HepG2 (cell line): ENCODE measurements at regions not wholly inside any gene's neighbourhood (a gene's known extent, or its start where the extent isn't known, plus 50 kb on each side); places are given as distances from the start of the nearest gene placed in this dataset.

Source experiments
- ARID5B ChIP-seq: IDR thresholded peaks from 2 replicates; pipeline ENCODE4 v1.4.0; 2020; ENCODE audit warnings: mild to moderate bottlenecking, missing genetic modification reagents
- ATF2 ChIP-seq: sonication (generic); formaldehyde crosslinking; IDR thresholded peaks from 2 replicates; pipeline ENCODE4 v1.4.0; 2020; ENCODE audit warnings: missing genetic modification reagents
- ATF6 ChIP-seq: sonication (generic); formaldehyde crosslinking; conservative IDR thresholded peaks from 2 replicates; pipeline ENCODE4 v1.4.0; 2020; ENCODE audit warnings: missing genetic modification reagents
- ESRRA ChIP-seq: sonication (generic); formaldehyde crosslinking; IDR thresholded peaks from 2 replicates; pipeline ENCODE4 v1.5.1; 2020; ENCODE audit warnings: mild to moderate bottlenecking, low read depth, missing genetic modification reagents
- MZF1 ChIP-seq: sonication (generic); formaldehyde crosslinking; IDR thresholded peaks from 2 replicates; pipeline ENCODE4 v1.8.1; 2023; ENCODE audit warnings: mild to moderate bottlenecking, missing genetic modification reagents, borderline replicate concordance
- POLR2A ChIP-seq, 2 experiments: IDR thresholded peaks; 2 replicates each; pipeline ENCODE4 v1.6.1; 2011; ENCODE audit warnings: low read depth in 2 of 2, low read length in 2 of 2, mild to moderate bottlenecking in 1 of 2, moderate library complexity in 1 of 2; ENCODE audit not compliant: insufficient read depth in 1 of 2
- ZBTB33 ChIP-seq: sonication (generic); formaldehyde crosslinking; IDR thresholded peaks from 2 replicates; pipeline ENCODE4 v1.4.0; 2020; ENCODE audit warnings: missing genetic modification reagents
- ZNF3 ChIP-seq: IDR thresholded peaks from 2 replicates; pipeline ENCODE4 v1.7.0; 2017; ENCODE audit warnings: inconsistent platforms
- ZNF530 ChIP-seq: sonication (generic); formaldehyde crosslinking; IDR thresholded peaks from 2 replicates; pipeline ENCODE4 v1.5.0; 2020; ENCODE audit warnings: low read depth, mild to moderate bottlenecking, missing genetic modification reagents
- ZNF747 ChIP-seq: sonication (generic); formaldehyde crosslinking; IDR thresholded peaks from 2 replicates; pipeline ENCODE4 v1.8.1; 2023; ENCODE audit warnings: missing genetic modification reagents, mild to moderate bottlenecking, borderline replicate concordance
- ZSCAN30 ChIP-seq: sonication (generic); formaldehyde crosslinking; IDR thresholded peaks from 2 replicates; pipeline ENCODE4 v1.5.0; 2020; ENCODE audit warnings: mild to moderate bottlenecking, missing genetic modification reagents

GRCh38 chr1:48099072-48099773 is 102.0 kb upstream of the TRABD2B start:
- TF ChIP-seq ZNF747 (CRISPR knock-in tag) (no peak), ZBTB33 (CRISPR knock-in tag) (no peak), ZNF530 (CRISPR knock-in tag) (no peak), ZNF3 (CRISPR knock-in tag) (no peak), ZSCAN30 (CRISPR knock-in tag) (no peak), POLR2A (IDR thresholded peaks at IDR 0.05; ENCODE audit: insufficient read depth in 1 of 2, low read depth in 2 of 2, low read length in 2 of 2) (no peak), ATF2 (CRISPR knock-in tag) (no peak), ARID5B (CRISPR knock-in tag) (no peak), ATF6 (CRISPR knock-in tag) (no peak), ESRRA (CRISPR knock-in tag) (no peak), MZF1 (no peak)
